ENCODE measurements at regions not wholly inside any gene's neighbourhood (a gene's known extent, or its start where the extent isn't known, plus 50 kb on each side); places are given as distances from the start of the nearest gene placed in this dataset.

DNA sequence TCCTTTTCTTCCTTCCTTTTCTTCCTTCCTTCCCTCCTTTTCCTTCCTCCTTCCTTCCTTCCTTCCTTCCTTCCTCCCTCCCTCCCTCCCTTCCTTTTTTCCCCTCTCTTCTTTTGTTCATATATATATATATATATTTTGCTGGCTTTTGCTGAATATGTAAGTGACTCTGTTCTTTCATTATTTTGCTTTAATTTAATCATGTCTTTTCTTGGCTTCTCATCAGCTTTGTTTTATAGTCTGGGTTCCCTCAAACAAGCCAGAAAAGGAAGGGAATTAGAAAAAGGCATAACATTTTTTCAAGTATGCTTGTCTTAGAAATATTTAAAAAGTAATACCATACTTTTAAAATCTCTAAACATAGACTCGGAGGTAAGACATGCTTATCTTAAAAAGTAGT, 219.9 kb upstream of the ATXN7L3B start:
- no peak overlapping the region for H3K4me3 ChIP-seq (replicated peaks; ENCODE audit: low read depth, low read length)
- no peak for DNase-seq (ENCODE audit: extremely low read depth, low read depth)
- TF ChIP-seq, protein P1, sequence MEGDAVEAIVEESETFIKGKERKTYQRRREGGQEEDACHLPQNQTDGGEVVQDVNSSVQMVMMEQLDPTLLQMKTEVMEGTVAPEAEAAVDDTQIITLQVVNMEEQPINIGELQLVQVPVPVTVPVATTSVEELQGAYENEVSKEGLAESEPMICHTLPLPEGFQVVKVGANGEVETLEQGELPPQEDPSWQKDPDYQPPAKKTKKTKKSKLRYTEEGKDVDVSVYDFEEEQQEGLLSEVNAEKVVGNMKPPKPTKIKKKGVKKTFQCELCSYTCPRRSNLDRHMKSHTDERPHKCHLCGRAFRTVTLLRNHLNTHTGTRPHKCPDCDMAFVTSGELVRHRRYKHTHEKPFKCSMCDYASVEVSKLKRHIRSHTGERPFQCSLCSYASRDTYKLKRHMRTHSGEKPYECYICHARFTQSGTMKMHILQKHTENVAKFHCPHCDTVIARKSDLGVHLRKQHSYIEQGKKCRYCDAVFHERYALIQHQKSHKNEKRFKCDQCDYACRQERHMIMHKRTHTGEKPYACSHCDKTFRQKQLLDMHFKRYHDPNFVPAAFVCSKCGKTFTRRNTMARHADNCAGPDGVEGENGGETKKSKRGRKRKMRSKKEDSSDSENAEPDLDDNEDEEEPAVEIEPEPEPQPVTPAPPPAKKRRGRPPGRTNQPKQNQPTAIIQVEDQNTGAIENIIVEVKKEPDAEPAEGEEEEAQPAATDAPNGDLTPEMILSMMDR (IDR thresholded peaks at IDR 0.05; ENCODE audit: low read depth, low read length, missing control alignments), result no peak

DNA sequence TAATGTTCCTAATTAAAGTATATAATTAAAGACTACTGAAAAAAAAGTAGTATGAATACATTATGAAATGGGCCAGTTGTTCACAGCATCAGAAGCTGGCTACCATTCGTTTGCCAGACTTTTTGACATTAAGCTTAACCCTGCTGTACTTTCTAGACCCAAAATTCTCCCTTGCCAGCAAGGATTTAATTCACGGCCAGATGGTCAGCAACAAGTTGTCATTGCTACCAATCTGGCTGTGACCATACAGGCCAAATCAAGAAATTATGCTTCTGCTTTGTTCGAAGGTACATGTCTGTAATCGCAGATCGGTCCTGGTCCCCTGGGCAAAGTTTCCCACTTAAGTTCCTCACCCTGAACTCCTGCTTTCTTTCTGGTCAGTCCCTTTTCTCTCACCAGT, 217.7 kb upstream of the ATXN7L3B start:
- no peak overlapping the region for H3K4me3 ChIP-seq (replicated peaks; ENCODE audit: low read depth, low read length)
- DNase-seq (ENCODE audit: extremely low read depth, low read depth), result no peak
- TF ChIP-seq, protein P1 (IDR thresholded peaks at IDR 0.05; ENCODE audit: low read depth, low read length, missing control alignments), result no peak

DNA sequence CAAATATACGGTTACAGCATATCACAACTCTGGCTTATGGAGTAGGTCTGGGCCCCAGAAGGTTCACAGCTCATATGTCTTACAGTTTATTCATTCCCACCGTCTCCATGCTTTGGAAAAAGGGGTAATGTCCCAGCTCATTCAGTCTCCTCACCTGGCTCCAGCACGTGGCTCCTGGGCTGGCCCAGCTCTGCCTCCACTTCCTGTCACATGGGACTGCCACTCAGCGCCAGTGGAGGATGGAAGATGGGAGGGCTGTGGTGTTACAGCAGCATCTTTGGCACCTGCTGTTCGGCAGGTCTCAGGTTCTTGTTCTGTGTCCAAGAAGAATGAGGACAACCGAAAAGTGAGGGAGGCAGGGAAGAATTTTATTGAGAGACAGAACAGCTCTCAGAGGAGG, 216.3 kb upstream of the ATXN7L3B start:
- H3K4me3 ChIP-seq (replicated peaks; ENCODE audit: low read depth, low read length), result no peak overlapping the region
- no peak for DNase-seq (ENCODE audit: extremely low read depth, low read depth)
- TF ChIP-seq, protein P1 (IDR thresholded peaks at IDR 0.05; ENCODE audit: low read depth, low read length, missing control alignments), result no peak

DNA sequence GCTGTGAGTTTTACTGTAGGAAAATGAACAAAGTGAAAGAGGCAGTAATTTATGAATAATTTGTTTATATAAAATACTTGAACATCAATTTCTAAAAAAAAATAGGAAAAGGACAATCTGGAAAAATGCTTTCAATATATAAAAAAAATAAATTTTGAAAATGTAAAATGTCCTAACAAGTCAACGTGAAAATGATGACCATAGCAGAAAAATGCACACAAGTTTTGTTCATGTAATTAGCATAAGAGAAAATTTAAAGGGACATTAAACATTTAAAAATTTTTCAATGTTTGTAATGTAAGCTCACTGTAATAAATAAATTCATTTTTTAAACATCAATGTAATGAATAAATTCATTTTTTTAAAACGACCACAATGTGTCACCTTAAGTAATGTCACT, 214.8 kb upstream of the ATXN7L3B start:
- no peak overlapping the region for H3K4me3 ChIP-seq (replicated peaks; ENCODE audit: low read depth, low read length)
- DNase-seq (ENCODE audit: extremely low read depth, low read depth), result no peak
- TF ChIP-seq, protein P1 (IDR thresholded peaks at IDR 0.05; ENCODE audit: low read depth, low read length, missing control alignments), result no peak

DNA sequence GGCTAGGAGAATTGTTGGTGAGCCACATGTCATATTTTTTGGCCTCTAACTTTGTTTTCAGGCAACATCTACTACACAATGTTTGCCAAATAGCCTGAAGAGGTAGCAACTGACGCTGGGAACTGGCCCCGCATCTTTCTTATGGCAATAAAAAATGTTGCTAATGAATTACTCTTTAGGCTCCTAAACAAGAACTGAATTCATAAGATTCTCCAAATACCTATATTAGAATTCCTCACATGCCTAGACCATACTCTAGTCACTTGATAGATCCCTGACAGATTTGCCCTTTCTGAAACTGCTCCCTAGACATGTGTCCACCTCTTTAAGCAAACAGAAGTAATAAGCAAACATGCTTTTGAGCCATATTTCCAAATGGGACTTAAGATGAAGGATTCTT, 209.0 kb upstream of the ATXN7L3B start:
- DNase-seq (ENCODE audit: extremely low read depth, low read depth), result no peak
- TF ChIP-seq, protein P1 (IDR thresholded peaks at IDR 0.05; ENCODE audit: low read depth, low read length, missing control alignments), result no peak
- no peak overlapping the region for H3K4me3 ChIP-seq (replicated peaks; ENCODE audit: low read depth, low read length)

DNA sequence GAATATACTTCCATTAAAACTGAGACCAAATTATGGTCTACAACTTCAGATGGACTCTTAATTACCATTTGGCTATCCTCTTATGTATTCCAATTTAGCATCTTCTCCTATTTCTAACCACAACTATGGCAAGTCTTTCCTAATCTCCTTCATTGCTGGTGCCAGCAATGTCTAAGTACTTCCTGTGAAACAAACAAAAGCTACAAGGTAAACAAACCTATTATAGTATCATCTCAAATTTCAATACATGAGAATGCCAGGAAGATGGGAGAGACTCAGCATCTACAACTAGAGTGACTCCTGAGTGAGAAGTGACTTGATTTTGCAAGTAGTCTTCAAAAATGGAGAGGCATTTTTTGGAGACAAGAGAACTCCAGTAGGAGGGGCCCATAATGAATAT, 202.9 kb upstream of the ATXN7L3B start:
- H3K4me3 ChIP-seq (replicated peaks; ENCODE audit: low read depth, low read length), result no peak overlapping the region
- no peak for DNase-seq (ENCODE audit: extremely low read depth, low read depth)
- TF ChIP-seq, protein P1 (IDR thresholded peaks at IDR 0.05; ENCODE audit: low read depth, low read length, missing control alignments), result no peak

DNA sequence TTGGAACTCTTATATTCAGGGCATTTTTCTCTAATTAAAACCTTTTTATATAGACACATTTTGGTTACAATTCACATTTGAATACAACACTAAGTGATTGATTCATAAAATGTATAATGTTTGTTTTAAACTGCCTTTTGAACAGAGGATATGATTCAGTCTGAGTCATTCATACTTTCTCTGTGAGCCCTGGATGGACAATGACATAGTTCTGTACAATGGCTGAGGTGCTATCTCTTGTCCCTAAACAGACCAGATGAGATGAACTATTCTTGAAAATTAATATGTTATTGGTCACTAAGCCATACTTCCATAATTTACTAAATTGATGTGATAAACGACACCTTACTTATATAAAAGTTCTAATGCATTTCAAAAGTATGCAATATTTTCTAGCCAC, 199.7 kb upstream of the ATXN7L3B start:
- DNase-seq (ENCODE audit: extremely low read depth, low read depth), result no peak
- no peak overlapping the region for H3K4me3 ChIP-seq (replicated peaks; ENCODE audit: low read depth, low read length)
- TF ChIP-seq, protein P1 (IDR thresholded peaks at IDR 0.05; ENCODE audit: low read depth, low read length, missing control alignments), result no peak

Measured in HFF-Myc (cell line).